IMR-90 (cell line): ENCODE measurements at regions not wholly inside any gene's neighbourhood (a gene's known extent, or its start where the extent isn't known, plus 50 kb on each side); places are given as distances from the start of the nearest gene placed in this dataset.

Source experiments
- ATAC-seq: fragments of 200-7000 bp; cut with Tn5 transposase; 2 replicates; pipeline ENCODE4 v1.9.1; 2020; ENCODE audit warnings: low read depth, mild to moderate bottlenecking, moderate library complexity
- BruUV-seq: library from RNA; stranded (reverse); fragments of 400-500 nt; replicated peaks from 2 replicates; lab custom pipeline; 2021; lab: Mats Ljungman, UMichigan
- CTCF ChIA-PET: fragments of 300-600 bp; formaldehyde crosslinking; extraction: SDS; loops from one replicate; lab custom pipeline; 2021; ENCODE audit warnings: antibody characterized with exemption; lab: Yijun Ruan, JAX
- POLR2A ChIA-PET: fragments of 300-600 bp; sonication (Branson Sonifier 250); formaldehyde crosslinking; loops from one replicate; lab custom pipeline; 2022; ENCODE audit warnings: antibody characterized with exemption; ENCODE audit not compliant: unreplicated experiment; lab: Charles Lee
- DNase-seq: peaks from one replicate; pipeline ENCODE4 v3.0.0; 2013
- H2AFZ ChIP-seq: replicated peaks from 2 replicates; pipeline ENCODE3; 2013; ENCODE audit warnings: low read length, mild to moderate bottlenecking; ENCODE audit not compliant: poor library complexity
- H2AK5ac ChIP-seq: 2 replicates; pipeline ENCODE4 v1.6.1; 2013; ENCODE audit warnings: low read depth, low read length, inconsistent platforms
- H2AK9ac ChIP-seq: replicated peaks from 2 replicates; pipeline ENCODE3; 2013; ENCODE audit warnings: mild to moderate bottlenecking, low read depth, low read length, moderate library complexity; ENCODE audit not compliant: poor library complexity
- H2BK120ac ChIP-seq: 2 replicates; pipeline ENCODE4 v1.6.1; 2013; ENCODE audit warnings: low read depth, low read length, inconsistent platforms
- H2BK15ac ChIP-seq: 3 replicates; pipeline ENCODE4 v1.6.1; 2013; ENCODE audit warnings: low read depth, low read length, inconsistent platforms
- H2BK20ac ChIP-seq: 2 replicates; pipeline ENCODE4 v1.6.1; 2013; ENCODE audit warnings: low read depth, mild to moderate bottlenecking, inconsistent platforms, low read length, moderate library complexity
- H2BK5ac ChIP-seq: 2 replicates; pipeline ENCODE4 v1.6.1; 2013; ENCODE audit warnings: mild to moderate bottlenecking, low read depth, low read length, inconsistent platforms; ENCODE audit not compliant: poor library complexity, severe bottlenecking
- H3K14ac ChIP-seq: replicated peaks from 2 replicates; pipeline ENCODE4 v1.6.1; 2013; ENCODE audit warnings: low read depth, low read length, inconsistent platforms
- H3K18ac ChIP-seq: 2 replicates; pipeline ENCODE4 v1.6.1; 2013; ENCODE audit warnings: low read depth, low read length, control low read depth
- H3K23ac ChIP-seq: 2 replicates; pipeline ENCODE4 v1.6.1; 2013; ENCODE audit warnings: low read depth, low read length, inconsistent platforms
- H3K27ac ChIP-seq: 2 replicates; pipeline ENCODE4 v1.5.1; 2013; ENCODE audit warnings: mild to moderate bottlenecking, control low read depth, low read length; ENCODE audit not compliant: insufficient read depth
- H3K27me3 ChIP-seq: 2 replicates; pipeline ENCODE4 v1.6.1; 2013; ENCODE audit warnings: low read length; ENCODE audit not compliant: control insufficient read depth, insufficient read depth
- H3K36me3 ChIP-seq: 2 replicates; pipeline ENCODE4 v1.6.1; 2013; ENCODE audit warnings: low read length, mixed read lengths; ENCODE audit not compliant: control insufficient read depth, insufficient read depth
- H3K4ac ChIP-seq: 2 replicates; pipeline ENCODE4 v1.6.1; 2013; ENCODE audit warnings: low read depth, low read length, inconsistent platforms
- H3K4me1 ChIP-seq: 2 replicates; pipeline ENCODE4 v1.6.1; 2013; ENCODE audit warnings: low read length, mixed read lengths; ENCODE audit not compliant: control insufficient read depth, insufficient read depth
- H3K4me2 ChIP-seq: 2 replicates; pipeline ENCODE4 v1.6.1; 2013; ENCODE audit warnings: low read depth, mild to moderate bottlenecking, control low read depth, low read length, moderate library complexity
- H3K4me3 ChIP-seq: 2 replicates; pipeline ENCODE4 v1.5.1; 2013; ENCODE audit warnings: low read depth, mild to moderate bottlenecking, control low read depth, low read length, moderate library complexity; ENCODE audit not compliant: insufficient read depth
- H3K56ac ChIP-seq: 2 replicates; pipeline ENCODE4 v1.6.1; 2013; ENCODE audit warnings: low read length, inconsistent platforms; ENCODE audit not compliant: insufficient read depth; ENCODE audit errors: extremely low read depth
- H3K79me1 ChIP-seq, 2 experiments: 2 replicates each; pipeline ENCODE4 v1.6.1; 2013; ENCODE audit warnings: low read length in 2 of 2, inconsistent platforms in 1 of 2, low read depth in 1 of 2
- H3K9ac ChIP-seq: 2 replicates; pipeline ENCODE4 v1.6.1; 2013; ENCODE audit warnings: low read depth, low read length, control low read depth
- H3K9me1 ChIP-seq: 2 replicates; pipeline ENCODE4 v1.6.1; 2013; ENCODE audit warnings: low read length, inconsistent platforms; ENCODE audit not compliant: insufficient read depth
- H3K9me3 ChIP-seq: 2 replicates; pipeline ENCODE4 v1.6.1; 2013; ENCODE audit warnings: low read length; ENCODE audit not compliant: control insufficient read depth, insufficient read depth
- H4K20me1 ChIP-seq: 2 replicates; pipeline ENCODE4 v1.6.1; 2013; ENCODE audit warnings: low read length, inconsistent platforms; ENCODE audit not compliant: insufficient read depth
- H4K5ac ChIP-seq: 2 replicates; pipeline ENCODE4 v1.6.1; 2013; ENCODE audit warnings: mild to moderate bottlenecking, low read depth, low read length, control low read depth
- H4K8ac ChIP-seq, 2 experiments: 2 replicates each; pipeline ENCODE4 v1.6.1; 2013; ENCODE audit warnings: low read depth in 2 of 2, low read length in 2 of 2, control low read depth in 1 of 2, inconsistent platforms in 1 of 2
- H4K91ac ChIP-seq: 2 replicates; pipeline ENCODE4 v1.6.1; 2013; ENCODE audit warnings: low read depth, low read length, inconsistent platforms; ENCODE audit not compliant: insufficient read depth
- CEBPB ChIP-seq: IDR thresholded peaks from 2 replicates; pipeline ENCODE4 v1.6.1; 2012; ENCODE audit warnings: low read depth, low read length, improper control_type of control experiment
- CHD1 ChIP-seq: IDR thresholded peaks from 2 replicates; pipeline ENCODE4 v1.6.1; 2012; ENCODE audit warnings: low read depth, low read length, improper control_type of control experiment
- FOS ChIP-seq: fragments of 150-350 bp; IDR thresholded peaks from 2 replicates; pipeline ENCODE4 v1.6.1; 2016; ENCODE audit warnings: low read depth, low read length
- MAFK ChIP-seq: IDR thresholded peaks from 2 replicates; pipeline ENCODE4 v1.6.1; 2012; ENCODE audit warnings: low read depth, low read length, improper control_type of control experiment
- MAZ ChIP-seq: IDR thresholded peaks from 2 replicates; pipeline ENCODE4 v1.6.1; 2012; ENCODE audit warnings: low read depth, mild to moderate bottlenecking, low read length, improper control_type of control experiment, moderate library complexity, borderline replicate concordance
- MXI1 ChIP-seq: IDR thresholded peaks from 2 replicates; pipeline ENCODE4 v1.6.1; 2012; ENCODE audit warnings: low read depth, mild to moderate bottlenecking, low read length, moderate library complexity, borderline replicate concordance
- NFE2L2 ChIP-seq: fragments of 150-350 bp; IDR thresholded peaks from 2 replicates; pipeline ENCODE4 v1.6.1; 2016; ENCODE audit warnings: low read depth, mild to moderate bottlenecking, low read length
- POLR2A ChIP-seq: IDR thresholded peaks from 2 replicates; pipeline ENCODE4 v1.6.1; 2012; ENCODE audit warnings: mild to moderate bottlenecking, low read depth, low read length
- RCOR1 ChIP-seq: IDR thresholded peaks from 2 replicates; pipeline ENCODE4 v1.6.1; 2012; ENCODE audit warnings: mild to moderate bottlenecking, low read length, improper control_type of control experiment; ENCODE audit not compliant: insufficient replicate concordance
- RFX5 ChIP-seq: IDR thresholded peaks from 2 replicates; pipeline ENCODE4 v1.8.0; 2012; ENCODE audit warnings: low read depth, mild to moderate bottlenecking, low read length, moderate library complexity
- SMC3 ChIP-seq: fragments of 150-350 bp; IDR thresholded peaks from 2 replicates; pipeline ENCODE4 v1.6.1; 2016; ENCODE audit warnings: low read depth, mild to moderate bottlenecking, antibody characterized with exemption, low read length, moderate library complexity
- WGBS, 2 experiments: methylation state at CpG; one replicate each; pipeline versions ENCODE4 v1.1.5 to v1.1.7; 2013; ENCODE audit warnings: missing lambda C conversion rate in 2 of 2; ENCODE audit not compliant: insufficient read length in 1 of 2; ENCODE audit errors: extremely low coverage in 2 of 2; 5-methylcytosine and 5-hydroxymethylcytosine counted together
- dilution Hi-C: fragments of 300-500 bp; cut with HindIII; formaldehyde crosslinking; loops from one replicate; pipeline ENCODE4 v1.14.3; 2018; ENCODE audit warnings: low sequenced_read_pairs; ENCODE audit not compliant: unreplicated experiment
- in situ Hi-C: fragments of 300-500 bp; cut with MboI; formaldehyde crosslinking; loops from 3 replicates; pipeline ENCODE4 v1.14.3; 2019; ENCODE audit warnings: low sequenced_read_pairs, inconsistent platforms, mixed read lengths
- intact Hi-C: fragments of 100-400 bp; cut with micrococcal nuclease; formaldehyde crosslinking; loops from 2 replicates; pipeline ENCODE4 v1.10.0; 2022
- TF ChIP-seq, protein P1 (sequence below): fragments of 150-350 bp; IDR thresholded peaks from 2 replicates; pipeline ENCODE4 v1.6.1; 2016; ENCODE audit warnings: low read depth, mild to moderate bottlenecking, low read length, moderate library complexity, borderline replicate concordance

DNA sequence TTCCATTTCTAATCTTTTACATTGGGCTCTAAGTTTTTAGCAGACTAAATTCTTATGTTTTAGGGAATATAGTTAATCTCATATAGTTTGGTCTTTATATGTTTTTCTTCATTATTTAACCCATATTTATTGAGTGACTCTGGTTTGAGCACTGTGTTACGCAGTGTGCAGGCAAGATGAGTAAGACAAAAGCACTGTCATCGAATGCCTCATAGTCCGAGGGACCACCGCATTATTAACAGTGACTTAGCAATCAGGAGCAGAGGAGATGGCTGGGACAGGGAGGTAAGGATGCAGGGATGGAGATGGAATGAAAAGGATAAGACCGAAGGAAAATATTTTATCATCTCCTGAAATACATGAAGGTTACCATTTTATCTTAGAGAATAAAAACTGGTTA lies 65.2 kb upstream of the CTSC start:
- Histone ChIP-seq H3K4ac (peak overlapping the region; percentile 94), H2AFZ (no peak overlapping the region), H2AK5ac (peak overlapping the region; percentile 87; the same call in 1 of the 2 replicates), H2AK9ac (no peak overlapping the region), H3K56ac (peak overlapping the region; percentile 88), H4K5ac (peak overlapping the region; percentile 96), H3K27ac (peak overlapping the region; percentile 83), H2BK20ac (peak overlapping the region; percentile 83), H3K79me1 (no peaks in the 10 kb centered on the region), H2BK120ac (peak overlapping the region; percentile 94), H3K4me3 (no peak overlapping the region), H3K4me2 (peak overlapping the region; percentile 69), H3K36me3 (no peaks in the 10 kb centered on the region), H4K20me1 (no peaks in the 10 kb centered on the region), H3K23ac (peak overlapping the region; percentile 68), H4K91ac (peak overlapping the region; percentile 98), H3K18ac (peak overlapping the region; percentile 96), H2BK5ac (peak overlapping the region; percentile 97), H2BK15ac (peak overlapping the region; percentile 63; the same call in 2 of the 3 replicates), H3K14ac (peak overlapping the region; percentile 62), H3K9me1 (no peaks in the 10 kb centered on the region; the same call in 1 of the 2 replicates), H4K8ac (peak overlapping the region; percentile 14 to 94; a peak in 3 of 4 replicates), H3K9ac (peak overlapping the region; percentile 57), H3K27me3 (no peaks in the 10 kb centered on the region), H3K9me3 (no peaks in the 10 kb centered on the region), H3K4me1 (peaks cover 8% of the 10 kb centered on the region)
- no TSS peak for BruUV-seq
- peak; percentile 73 for TF ChIP-seq CEBPB
- TF ChIP-seq, protein P1, sequence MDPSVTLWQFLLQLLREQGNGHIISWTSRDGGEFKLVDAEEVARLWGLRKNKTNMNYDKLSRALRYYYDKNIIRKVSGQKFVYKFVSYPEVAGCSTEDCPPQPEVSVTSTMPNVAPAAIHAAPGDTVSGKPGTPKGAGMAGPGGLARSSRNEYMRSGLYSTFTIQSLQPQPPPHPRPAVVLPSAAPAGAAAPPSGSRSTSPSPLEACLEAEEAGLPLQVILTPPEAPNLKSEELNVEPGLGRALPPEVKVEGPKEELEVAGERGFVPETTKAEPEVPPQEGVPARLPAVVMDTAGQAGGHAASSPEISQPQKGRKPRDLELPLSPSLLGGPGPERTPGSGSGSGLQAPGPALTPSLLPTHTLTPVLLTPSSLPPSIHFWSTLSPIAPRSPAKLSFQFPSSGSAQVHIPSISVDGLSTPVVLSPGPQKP: no peak
- no peak for TF ChIP-seq RFX5
- peak; percentile 35; the same call in 1 of the 2 replicates for TF ChIP-seq MAFK
- no peak for TF ChIP-seq POLR2A
- no peak for TF ChIP-seq CHD1
- TF ChIP-seq MAZ: no peak
- no peak for TF ChIP-seq RCOR1
- peak; percentile 78; the same call in 1 of the 2 replicates for TF ChIP-seq NFE2L2
- TF ChIP-seq FOS: peak; percentile 47
- no peak for TF ChIP-seq SMC3
- TF ChIP-seq MXI1: no peak
- ATAC-seq (peak; percentile 30), DNase-seq (peak; percentile 77)
- dilution Hi-C loops (no loop called here), intact Hi-C loops (loop anchor here (1.0 to 5.0 kb wide), 5 partner anchors 65 to 225 kb away; partner anchors contain the start of gene CTSC), in situ Hi-C loops (no loop called here)
- no CpG with 5 or more reads among the region's 5 CpGs for WGBS, 2 experiments
- ChIA-PET CTCF (interaction anchor here (1.5 kb wide), 1 partner anchor 82 kb away, joined by 3 read pairs; no protein-coding TSS in a partner anchor), POLR2A (interaction anchor here (1.1 kb wide), 2 partner anchors 11 to 65 kb away, joined by 5 to 6 read pairs; partner anchors contain the start of gene CTSC)
